22Rv1 (cell line): ENCODE measurements at regions not wholly inside any gene's neighbourhood (a gene's known extent, or its start where the extent isn't known, plus 50 kb on each side); places are given as distances from the start of the nearest gene placed in this dataset.

ENCODE experiments used
- ZFX ChIP-seq: fragments of 450-650 bp; IDR thresholded peaks from 2 replicates; pipeline ENCODE4 v1.6.1; 2017; ENCODE audit warnings: antibody characterized with exemption, borderline replicate concordance
- TF ChIP-seq, protein P1 (sequence below): fragments of 450-650 bp; IDR thresholded peaks from 2 replicates; pipeline ENCODE4 v1.5.1; 2017; ENCODE audit warnings: mild to moderate bottlenecking

DNA sequence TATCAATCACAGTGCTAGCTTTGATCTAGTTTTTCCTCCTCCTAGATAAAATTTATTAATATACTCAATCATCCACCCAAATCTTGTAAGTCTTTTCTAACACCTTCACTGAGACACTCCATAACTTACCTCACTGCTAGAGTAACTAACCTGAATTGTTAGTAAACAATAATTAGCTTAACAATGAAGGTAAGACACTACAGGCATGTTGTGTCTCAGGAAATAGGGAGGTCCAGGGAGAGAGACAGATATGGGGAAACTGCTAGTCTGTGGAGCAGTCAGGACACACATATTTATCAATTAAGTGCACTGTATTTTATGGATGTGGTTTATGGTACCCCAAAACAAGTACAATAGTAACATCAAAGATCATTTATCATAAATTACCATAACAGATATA is 94.2 kb upstream of the SSTR1 start:
- TF ChIP-seq, protein P1, sequence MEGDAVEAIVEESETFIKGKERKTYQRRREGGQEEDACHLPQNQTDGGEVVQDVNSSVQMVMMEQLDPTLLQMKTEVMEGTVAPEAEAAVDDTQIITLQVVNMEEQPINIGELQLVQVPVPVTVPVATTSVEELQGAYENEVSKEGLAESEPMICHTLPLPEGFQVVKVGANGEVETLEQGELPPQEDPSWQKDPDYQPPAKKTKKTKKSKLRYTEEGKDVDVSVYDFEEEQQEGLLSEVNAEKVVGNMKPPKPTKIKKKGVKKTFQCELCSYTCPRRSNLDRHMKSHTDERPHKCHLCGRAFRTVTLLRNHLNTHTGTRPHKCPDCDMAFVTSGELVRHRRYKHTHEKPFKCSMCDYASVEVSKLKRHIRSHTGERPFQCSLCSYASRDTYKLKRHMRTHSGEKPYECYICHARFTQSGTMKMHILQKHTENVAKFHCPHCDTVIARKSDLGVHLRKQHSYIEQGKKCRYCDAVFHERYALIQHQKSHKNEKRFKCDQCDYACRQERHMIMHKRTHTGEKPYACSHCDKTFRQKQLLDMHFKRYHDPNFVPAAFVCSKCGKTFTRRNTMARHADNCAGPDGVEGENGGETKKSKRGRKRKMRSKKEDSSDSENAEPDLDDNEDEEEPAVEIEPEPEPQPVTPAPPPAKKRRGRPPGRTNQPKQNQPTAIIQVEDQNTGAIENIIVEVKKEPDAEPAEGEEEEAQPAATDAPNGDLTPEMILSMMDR, result no peak
- TF ChIP-seq ZFX, result no peak
